GM18511 (cell line): ENCODE measurements at regions not wholly inside any gene's neighbourhood (a gene's known extent, or its start where the extent isn't known, plus 50 kb on each side); places are given as distances from the start of the nearest gene placed in this dataset.

Experiments
- ATAC-seq: cut with Tn5 transposase; IDR thresholded peaks from one replicate; pipeline ENCODE4 v1.9.1; 2021; ENCODE audit warnings: mild to moderate bottlenecking, moderate library complexity; ENCODE audit not compliant: unreplicated experiment

DNA sequence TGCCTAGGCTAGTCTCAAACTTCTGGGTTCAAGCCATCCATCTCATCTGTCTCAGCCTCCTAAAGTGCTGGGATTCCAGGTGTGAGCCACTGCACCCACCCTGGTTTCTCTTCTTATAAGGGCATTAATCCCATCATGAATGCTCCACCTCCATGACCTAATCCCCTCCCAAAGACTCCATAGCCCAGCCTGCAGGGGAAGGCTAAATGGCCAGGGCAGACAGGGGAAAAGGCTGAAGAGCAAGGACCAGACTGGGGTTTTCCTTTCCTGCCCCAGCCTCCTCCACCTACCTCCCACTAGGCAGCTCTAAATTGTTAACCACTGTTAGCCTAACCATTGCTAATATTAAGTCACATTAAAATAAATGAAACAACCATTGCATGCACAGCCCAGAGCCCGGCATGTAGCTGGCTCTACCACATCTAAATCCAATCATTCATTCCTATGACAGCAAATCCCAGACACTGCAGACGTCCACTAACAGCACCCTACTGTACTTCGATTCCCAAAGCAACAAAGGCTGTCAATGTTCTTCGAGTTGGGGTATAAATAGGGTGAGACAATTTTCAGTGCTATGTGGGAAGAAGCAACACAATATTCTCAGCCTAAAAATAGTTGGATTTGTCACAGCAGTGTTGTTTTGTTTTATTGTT is 243.2 kb upstream of the ARID1B start:
- no peak for ATAC-seq

DNA sequence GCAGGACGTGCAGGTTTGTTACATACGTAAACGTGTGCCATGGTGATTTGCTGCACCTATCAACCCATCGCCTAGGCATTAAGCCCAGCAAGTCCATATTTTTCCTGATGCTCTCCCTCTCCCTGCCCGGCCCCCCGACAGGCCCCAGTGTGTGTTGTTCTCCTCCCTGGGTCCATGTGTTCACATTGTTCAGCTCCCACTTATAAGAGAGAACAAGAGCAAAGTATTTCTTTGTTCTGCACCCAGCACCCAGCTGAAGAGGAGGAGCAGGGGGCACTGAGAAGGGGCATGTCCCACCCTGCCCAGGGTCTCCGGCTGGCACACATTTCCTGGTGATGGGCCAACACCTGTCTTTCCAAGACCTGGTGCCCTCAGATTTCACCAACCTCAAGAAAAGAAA is 251.1 kb upstream of the ARID1B start:
- ATAC-seq, result no peak

DNA sequence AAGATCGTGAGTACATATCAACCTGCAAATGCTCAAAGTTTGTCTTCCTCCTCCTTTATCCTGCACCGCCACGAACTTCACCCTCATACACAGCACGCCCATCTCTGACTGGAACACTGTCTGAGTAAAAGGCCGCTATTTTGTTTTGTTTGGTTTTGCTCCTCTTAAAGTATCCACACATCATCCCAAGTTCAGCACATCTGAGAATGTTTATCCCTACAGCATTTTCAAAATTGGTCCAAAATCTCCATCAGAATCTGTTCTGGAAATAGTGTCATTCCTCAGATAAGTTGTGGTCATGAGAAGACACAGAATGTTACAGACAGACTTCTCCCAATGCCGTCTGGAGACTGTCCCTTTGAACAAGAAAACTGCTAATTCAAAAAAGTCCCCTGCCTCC is 251.6 kb upstream of the ARID1B start:
- ATAC-seq, result no peak

DNA sequence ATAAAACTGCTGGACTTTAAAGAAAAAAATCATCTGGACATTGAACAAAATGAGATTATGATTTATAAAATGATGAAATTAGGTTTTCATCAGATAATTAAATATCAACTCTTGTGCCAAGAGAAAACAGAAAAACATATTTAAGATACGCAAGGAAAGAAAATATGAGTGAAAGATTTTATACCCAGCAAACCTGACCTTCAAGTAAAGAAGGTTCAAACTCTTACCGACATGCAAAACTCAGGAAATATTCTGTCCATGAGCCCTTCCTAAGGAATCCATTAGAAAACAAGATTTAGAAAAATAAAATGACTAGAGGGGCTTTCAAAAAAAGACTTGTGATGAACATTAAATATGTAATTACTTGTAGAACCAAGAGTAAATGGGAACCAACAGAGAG is 257.2 kb upstream of the ARID1B start:
- ATAC-seq, result no peak

DNA sequence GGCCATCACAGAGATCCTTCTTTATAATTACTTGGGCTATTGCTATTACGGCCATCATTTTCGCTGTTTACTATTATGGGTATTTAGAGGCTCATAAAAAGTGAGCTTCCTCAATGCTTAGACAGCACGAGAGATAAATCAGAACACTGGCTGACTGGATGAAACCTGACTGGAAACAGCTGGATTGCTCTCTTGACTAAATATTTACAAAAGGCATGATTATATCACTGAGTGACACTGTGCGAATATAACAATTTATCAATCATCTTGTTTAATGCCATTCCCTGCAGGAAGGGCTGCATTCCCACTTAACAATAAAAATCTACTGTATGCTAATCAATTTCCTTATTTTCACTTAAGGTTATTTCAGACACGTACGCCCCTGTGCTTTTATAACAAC is 260.1 kb upstream of the ARID1B start:
- no peak for ATAC-seq

DNA sequence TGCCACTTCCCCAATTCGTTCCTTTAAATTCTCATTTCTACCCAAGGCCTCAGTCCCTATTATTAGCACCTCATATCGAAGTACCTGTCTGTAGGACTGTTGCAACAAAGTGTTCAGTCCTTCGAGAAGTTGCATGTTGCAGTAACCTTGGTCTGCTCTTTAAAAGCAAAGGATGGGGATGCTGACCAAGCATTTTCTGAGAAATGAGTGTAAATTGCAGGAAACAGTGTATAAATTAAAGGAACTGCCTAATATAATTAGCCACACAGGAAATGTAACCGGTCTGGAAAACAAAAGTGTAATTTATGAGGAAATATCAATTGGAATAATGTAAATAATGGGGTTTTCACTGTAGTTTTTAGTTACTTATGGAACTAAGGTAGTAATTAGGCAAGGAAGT is 261.9 kb upstream of the ARID1B start:
- ATAC-seq, result no peak

DNA sequence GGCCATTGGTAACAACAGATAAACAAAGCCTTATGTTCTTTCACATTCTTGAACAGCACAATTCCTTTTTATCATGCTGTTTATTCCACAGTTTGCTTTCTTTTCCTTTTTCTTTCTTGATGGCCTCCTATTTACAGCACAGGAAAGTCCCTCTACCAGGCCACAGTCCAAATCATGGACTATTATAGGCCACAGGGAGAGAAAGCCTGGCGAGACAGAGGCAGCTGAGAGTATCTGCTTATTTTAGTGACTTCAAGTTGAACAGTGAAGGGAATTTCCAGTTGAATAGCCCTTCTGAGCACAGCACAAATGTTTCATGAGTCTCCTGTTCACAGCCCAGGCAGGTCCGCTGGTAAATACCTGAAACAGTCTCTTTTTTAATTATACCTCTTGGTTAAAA is 263.7 kb upstream of the ARID1B start:
- ATAC-seq, result no peak

DNA sequence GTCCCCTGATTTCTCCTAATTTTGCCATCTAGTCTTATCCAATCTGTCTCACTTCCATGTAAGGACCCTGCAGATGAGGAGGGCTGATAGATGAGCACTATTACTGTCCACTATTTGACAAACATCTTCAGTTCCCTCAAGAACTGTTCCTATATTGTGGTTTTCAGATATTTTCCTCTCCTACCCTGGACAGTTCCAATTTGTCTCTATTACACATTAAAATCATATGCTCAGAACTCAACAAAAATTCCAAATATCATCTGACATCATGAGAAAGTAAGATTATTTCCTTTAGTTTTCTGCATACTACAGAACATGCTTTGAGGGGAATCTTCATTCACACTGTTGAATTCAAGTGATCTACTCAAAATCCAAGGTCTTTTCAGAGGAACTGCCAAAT is 265.6 kb upstream of the ARID1B start:
- no peak for ATAC-seq

DNA sequence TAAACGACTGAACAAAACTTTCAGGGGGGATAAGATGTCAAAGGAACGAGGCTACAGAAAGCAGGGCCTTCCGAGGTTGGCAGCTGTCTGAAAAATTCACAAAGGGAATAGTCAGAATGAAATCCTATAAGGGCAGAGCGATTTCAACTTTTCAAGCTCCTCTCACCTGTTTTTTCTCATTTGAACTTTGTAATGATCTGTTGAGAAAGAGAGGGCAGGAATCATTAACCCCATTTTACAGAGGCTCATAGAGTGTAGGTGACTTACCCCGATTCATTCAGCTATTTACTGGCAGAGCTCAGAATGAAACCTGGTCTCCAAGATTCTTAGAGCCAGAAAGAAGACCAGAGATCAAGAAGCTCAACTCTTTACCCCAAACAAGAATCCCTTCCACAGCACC is 266.1 kb upstream of the ARID1B start:
- no peak for ATAC-seq

DNA sequence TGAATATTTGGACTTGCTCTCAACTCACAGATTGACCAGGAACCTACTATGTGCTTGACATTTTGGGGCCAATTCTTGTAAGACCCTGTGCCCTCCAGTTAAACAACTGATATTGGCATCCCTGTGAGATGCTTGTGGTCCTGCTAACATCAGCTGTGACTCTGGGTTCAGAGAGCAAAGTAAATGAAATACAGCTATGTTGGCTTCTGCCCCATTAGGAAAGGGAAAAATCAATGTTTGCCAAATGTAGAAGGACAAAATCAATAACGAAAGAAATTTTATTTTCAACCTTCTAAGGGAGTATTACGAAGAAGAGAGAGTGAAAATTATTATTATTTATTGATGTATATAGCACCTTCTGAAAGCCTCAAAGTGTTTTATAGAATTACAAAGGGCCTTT is 266.9 kb upstream of the ARID1B start:
- ATAC-seq, result no peak

DNA sequence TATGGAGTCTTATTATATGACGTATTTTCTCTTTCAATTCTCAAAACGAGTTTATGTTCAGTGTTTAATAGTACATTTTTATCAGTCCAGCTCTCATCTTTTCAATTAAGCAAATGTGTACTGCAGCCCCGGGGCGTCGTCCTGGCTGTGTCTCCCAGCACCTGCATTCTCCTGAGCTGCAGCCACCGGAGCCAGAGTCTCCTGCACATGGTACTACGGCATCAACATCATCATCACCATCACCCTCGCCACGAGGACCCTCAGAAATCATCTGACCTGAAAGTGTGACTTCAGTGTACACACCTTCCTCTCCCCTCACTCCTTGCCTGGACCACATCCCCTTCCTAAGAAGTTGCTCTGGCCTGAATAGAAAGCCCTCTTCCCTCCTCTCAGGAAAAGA is 267.7 kb upstream of the ARID1B start:
- no peak for ATAC-seq

DNA sequence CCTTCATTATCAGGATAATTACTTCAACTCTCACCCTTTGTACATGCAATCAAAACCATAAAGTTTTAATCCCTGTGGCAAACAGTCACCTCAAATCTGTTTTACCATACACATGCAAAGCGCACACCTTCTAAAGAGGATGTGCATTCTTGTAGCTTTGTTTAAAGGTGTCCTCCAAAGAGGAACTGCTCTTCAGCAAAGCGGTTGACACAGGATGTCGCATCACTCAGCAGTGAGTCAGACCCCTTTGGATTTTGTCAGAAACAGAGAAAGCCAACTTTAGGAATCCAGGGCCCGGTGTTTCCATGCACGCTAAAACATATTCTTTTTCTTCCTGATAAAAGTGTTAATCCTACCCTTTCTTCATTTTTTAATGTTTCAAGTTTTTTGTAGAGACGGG is 268.3 kb upstream of the ARID1B start:
- ATAC-seq, result no peak

DNA sequence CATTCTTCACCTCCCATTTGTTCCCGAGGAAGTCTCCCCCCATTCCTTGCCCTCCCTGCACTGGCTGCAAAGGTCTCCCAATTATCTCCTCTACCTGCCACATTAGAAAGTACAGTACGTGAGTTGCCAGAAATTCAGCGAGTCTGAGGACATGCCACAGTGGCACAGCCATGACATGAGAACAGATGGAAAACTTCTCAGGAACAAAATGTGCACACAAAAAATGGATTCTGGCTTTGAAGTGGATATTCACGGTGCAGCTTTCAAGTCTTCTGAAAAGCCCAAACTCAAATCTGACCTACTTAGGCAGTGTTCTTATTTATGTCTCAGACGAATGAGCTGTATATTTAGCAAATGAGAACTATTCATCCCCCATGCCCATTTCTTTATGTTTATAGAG is 269.1 kb upstream of the ARID1B start:
- no peak for ATAC-seq

DNA sequence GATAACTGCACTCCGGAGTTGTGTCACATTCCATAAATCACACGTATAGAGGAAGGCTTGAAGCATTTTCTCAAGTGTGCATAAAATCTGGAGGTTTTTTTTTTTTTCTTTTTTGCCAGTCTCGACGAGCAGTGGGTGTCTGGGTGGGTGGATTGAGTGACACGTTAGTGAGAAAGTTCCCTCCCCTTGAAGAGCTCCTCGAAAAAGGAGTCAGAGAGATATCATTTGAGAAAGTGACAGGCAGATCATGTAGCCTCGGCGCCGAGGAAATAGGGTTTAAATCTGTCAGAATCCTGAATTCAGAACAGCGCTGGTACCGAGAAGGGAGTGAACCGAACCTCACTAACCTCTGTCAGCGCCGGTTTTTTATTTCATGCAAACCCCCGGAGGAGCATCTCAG is 269.5 kb upstream of the ARID1B start:
- ATAC-seq, result no peak

DNA sequence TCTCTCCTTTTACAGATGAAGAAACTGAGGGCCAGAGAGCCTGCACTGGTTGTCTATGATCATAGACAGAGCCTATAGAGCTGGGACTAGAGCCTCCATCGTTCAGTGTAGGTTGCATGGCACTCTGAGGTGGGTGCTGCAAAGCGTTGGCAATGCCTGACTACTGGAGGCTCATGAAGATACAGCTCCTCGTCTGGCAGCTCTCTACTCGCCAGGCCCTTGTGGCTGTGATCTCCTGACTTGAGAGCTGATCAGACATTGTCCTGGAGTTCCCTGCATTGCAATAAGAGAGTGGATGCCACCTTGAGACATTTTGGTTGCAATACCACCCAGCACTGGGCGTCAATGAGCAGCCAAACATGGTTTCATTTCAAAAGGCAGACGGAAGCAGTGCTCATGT is 270.1 kb upstream of the ARID1B start:
- no peak for ATAC-seq

DNA sequence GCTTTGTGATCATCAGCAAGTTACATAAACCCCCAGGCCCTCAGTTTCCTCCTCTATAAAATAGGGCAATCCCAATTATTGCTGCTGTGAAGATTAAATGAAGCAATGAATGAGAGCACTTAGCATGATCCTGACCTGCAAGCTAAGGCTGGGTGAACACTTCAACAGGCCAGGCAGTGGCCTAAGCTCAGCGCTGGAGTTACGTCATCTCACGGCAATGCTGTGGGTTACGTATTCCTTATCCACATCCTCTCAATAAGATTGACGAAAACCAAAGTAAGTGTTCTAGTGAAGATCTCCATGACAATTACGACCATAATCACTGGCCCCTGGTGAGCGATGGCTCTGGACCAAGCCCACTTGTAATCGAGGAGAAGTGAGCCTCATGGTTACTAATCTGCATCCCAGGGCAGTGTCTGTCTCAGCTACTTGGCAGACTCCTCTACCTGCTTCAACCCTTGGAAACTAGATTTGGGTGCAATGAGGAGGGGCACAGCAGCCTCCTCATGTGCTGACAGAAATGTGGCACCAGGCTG is 274.1 kb upstream of the ARID1B start:
- ATAC-seq, result no peak

DNA sequence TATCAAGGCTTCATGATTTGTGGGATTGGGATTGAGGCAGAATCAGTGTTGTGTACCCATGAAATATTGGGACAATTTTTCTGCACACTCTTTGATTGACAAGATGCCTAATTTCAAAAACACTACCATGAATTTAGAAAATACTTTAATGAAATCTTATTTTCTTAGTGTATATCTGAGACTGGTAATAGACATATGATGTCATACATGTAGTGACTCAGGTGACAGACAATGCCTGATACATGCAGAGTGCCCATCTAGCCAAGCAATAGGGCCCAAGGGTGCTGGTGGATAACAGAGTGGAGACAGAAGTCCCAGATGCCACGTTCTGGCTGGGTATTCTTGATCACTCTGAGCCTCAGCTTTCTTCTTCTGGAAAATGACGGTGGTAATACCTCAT is 279.6 kb upstream of the ARID1B start:
- no peak for ATAC-seq

DNA sequence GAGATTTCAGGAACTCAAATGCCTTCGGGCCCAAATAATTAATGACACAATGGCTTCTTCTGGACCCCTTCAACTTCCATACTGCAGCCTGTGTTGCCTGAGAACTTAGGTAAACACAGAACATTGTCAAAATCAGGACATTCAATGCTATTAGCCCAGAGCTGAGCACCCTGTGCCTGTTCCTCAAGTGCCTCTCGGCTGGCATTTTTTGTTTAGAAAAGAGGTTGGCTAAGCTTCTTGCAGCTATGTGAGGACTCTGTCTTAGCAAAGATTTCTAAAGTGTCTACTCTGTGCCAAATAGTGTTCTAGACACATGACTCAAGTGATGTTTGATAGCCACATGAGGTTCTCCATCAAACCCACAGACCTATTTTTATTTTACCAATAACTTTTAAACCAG is 289.3 kb upstream of the ARID1B start:
- ATAC-seq, result no peak

DNA sequence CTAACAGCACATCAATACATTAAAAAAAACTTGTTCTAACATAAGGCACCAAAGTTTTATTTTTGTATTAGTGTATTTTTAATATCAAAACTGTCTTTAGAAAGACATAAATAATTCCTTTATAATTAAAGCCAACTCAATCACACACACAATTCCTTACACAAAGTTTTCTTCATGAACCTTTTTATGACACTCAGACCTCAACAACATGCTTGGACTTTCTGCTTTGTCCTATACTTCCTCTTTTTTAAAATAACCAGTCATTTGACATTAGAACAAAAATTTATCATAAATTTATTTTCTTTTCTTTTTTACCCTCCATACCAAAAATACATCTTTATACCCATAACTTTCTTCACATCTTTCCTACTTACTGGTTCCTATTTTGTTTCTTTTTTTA is 292.0 kb upstream of the ARID1B start:
- no peak for ATAC-seq

DNA sequence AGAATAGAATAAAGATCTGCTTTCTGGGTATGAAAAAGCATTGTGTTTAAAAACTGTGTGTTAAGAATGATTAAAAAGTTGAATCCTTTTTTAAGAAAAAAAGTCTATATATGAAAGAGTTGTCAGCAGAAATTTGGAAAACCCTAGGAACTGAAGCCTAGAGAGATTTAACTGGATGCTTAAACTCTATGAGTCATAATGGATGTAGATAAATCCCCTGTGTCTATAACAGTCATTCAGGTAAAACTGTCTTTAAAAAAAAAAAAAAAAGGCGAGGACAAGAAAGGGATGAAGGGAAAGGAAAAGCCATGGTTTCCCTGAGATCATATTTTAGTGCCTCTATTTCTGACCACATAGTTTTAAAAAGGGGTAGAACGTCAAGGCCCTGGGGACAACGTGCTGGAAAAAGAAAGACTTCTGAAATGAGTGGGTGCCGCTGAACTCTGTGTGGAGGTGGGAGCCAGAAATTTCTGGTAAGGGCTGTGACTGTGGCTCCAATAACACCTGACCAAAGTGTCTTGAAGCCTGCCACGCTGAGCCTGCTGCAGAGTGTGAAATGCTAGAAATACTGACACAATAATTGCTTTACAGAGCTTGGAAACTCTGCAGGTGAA is 302.6 kb upstream of the ARID1B start:
- ATAC-seq, result peak; percentile 63

DNA sequence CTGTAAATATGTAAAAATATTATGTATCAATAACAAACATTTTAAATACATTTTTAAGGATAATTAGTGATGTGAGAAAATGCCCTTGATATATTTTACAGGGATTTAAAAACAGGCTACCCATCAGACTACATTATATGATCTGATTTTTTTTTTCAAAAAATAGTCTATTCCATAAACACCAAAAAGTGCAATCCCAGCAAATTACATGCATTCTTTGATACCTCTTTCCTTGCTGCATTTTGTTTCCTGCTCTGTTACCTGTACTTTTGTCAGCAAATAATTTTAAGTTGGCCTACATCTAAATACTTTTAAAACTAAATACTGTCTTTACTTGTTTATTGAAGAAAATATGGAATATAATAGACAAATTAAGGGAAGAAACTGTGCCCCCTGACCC is 306.2 kb upstream of the ARID1B start:
- no peak for ATAC-seq

DNA sequence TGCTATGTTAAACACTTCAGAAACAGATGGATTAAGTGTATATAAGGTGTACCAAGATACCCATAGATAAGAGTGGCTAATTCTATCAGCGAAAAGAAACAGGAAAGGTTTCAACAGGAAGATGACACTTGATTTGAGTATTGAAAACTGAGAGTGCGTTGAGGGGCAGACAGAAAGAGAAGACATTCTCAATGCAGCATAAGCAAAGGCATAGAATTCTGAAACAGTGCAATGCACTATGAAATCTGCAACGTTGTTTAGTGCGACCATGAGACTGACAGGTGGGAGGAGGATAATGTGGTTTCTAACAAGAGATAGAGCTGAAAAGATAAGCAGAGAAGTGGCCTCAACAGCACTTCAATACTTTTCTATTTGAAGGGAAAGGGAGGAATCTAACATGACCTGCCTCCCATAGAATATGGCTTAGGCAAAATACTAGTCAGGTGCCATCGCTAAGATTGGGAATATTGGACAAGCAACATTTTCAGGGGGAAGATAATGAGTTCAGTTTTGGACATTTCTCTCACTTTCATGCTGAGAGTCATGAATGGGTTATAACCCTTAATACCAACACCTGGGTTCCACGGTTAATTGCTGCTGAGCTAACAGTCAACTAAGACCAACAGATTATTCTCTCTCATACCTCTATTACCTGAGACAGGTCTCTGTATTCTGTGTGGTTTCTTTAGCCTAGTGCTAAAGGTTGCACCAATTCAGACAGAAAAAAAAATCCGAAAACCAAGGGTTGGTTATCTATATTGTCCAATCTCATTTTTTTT is 312.9 kb upstream of the ARID1B start:
- ATAC-seq, result no peak
